Adrenal gland (tissue), 9 donors: ENCODE measurements at regions not wholly inside any gene's neighbourhood (a gene's known extent, or its start where the extent isn't known, plus 50 kb on each side); places are given as distances from the start of the nearest gene placed in this dataset.

ENCODE experiments used
- DNase-seq, 7 donors: peaks; one replicate each; pipeline ENCODE4 v3.0.0-alpha.2; 2019 to 2020
- H3K27ac ChIP-seq, 5 donors: fragments of 200-600 bp; sonication (generic) in 4 of 5; 1 replicate in 3 of 5; 2 replicates in 2 of 5; pipeline versions ENCODE4 v1.5.1 to v1.8.0; 2016 to 2020; ENCODE audit warnings: mild to moderate bottlenecking in 1 of 5
- H3K27me3 ChIP-seq: fragments of 200-600 bp; 2 replicates; pipeline ENCODE4 v1.8.0; 2021
- H3K36me3 ChIP-seq, 2 donors: fragments of 200-600 bp; replicated peaks in 1 of 2; 1 replicate in 1 of 2; 2 replicates in 1 of 2; pipeline versions ENCODE4 v1.5.1 to v1.8.0; 2018 to 2022
- H3K4me1 ChIP-seq, 2 donors: fragments of 200-600 bp; replicated peaks in 1 of 2; 1 replicate in 1 of 2; 2 replicates in 1 of 2; pipeline versions ENCODE4 v1.5.1 to v1.8.0; 2018 to 2021
- H3K4me3 ChIP-seq, 4 donors: fragments of 200-600 bp; sonication (generic) in 3 of 4; one replicate each; pipeline ENCODE4 v1.5.1; 2016 to 2018
- H3K9me3 ChIP-seq, 3 donors: fragments of 200-600 bp; sonication (generic) in 1 of 3; replicated peaks in 1 of 3; 1 replicate in 2 of 3; 2 replicates in 1 of 3; pipeline versions ENCODE4 v1.5.1 to v1.8.0; 2016 to 2021
- CTCF ChIP-seq, 6 experiments: fragments of 450-650 bp in 4 of 6; fragments of 200-600 bp in 2 of 6; sonication (generic) in 1 of 6; IDR thresholded peaks; 1 replicate in 5 of 6; 2 replicates in 1 of 6; pipeline versions ENCODE4 v1.5.1 to v1.8.0; 2016 to 2021; ENCODE audit warnings: antibody characterized with exemption in 6 of 6, mild to moderate bottlenecking in 2 of 6, moderate library complexity in 1 of 6
- POLR2A ChIP-seq, 2 donors: fragments of 450-650 bp; IDR thresholded peaks; one replicate each; pipeline ENCODE4 v1.6.1; 2017; ENCODE audit warnings: antibody characterized with exemption in 2 of 2, mild to moderate bottlenecking in 2 of 2, moderate library complexity in 1 of 2
- WGBS, 4 donors: extraction: QIAGEN DNeasy Blood & Tissue Kit in 2 of 4; methylation state at CpG; one replicate each; pipeline versions ENCODE4 v1.1.5 to v1.1.7; 2013 to 2017; 5-methylcytosine and 5-hydroxymethylcytosine counted together
- intact Hi-C, 2 donors: fragments of 100-400 bp; cut with DNase I; formaldehyde crosslinking; loops; one replicate each; pipeline versions ENCODE4 v1.14.1 to v1.15.0; 2022 to 2023
- donor health status: healthy with polysubstance abuse.
- donor health status: Bipolar disorder and iron deficiency.
- donor health status: DM: yes; HTN: yes; CAD: no.
- donor health status: DM: no; HTN: no; CAD: no.
- donor health status: DM: no; HTN: no; CAD: no.

GRCh38 chr5:155626592-155626991 is 613.0 kb downstream of the KIF4B start:
- no peak for DNase-seq
- no peaks in the 10 kb centered on the region for H3K4me1 ChIP-seq
- no peaks in the 10 kb centered on the region for H3K36me3 ChIP-seq
- H3K4me3 ChIP-seq, result no peak overlapping the region
- H3K27me3 ChIP-seq, result no peaks in the 10 kb centered on the region
- no peaks in the 10 kb centered on the region for H3K9me3 ChIP-seq
- TF ChIP-seq CTCF (IDR thresholded peaks at IDR 0.05) (no peak), POLR2A (IDR thresholded peaks at IDR 0.05) (no peak)
- 43 to 56% (median 47%) methylated on average over 6 of the region's 6 CpGs for WGBS, 4 donors
- no peak overlapping the region for H3K27ac ChIP-seq
- intact Hi-C loops, result no loop called here

GRCh38 chr5:155628346-155628745 is 614.8 kb downstream of the KIF4B start:
- WGBS, 4 donors, result 75 to 89% (median 82%) methylated on average over 5 to 7 of the region's 7 CpGs
- Histone ChIP-seq H3K4me3 (no peak overlapping the region), H3K4me1 (no peaks in the 10 kb centered on the region), H3K9me3 (no peaks in the 10 kb centered on the region), H3K27me3 (no peaks in the 10 kb centered on the region), H3K27ac (no peak overlapping the region), H3K36me3 (no peaks in the 10 kb centered on the region)
- intact Hi-C loops, result no loop called here
- no peak for DNase-seq
- TF ChIP-seq POLR2A (IDR thresholded peaks at IDR 0.05), result no peak
- TF ChIP-seq CTCF (IDR thresholded peaks at IDR 0.05), result no peak

- TF ChIP-seq CTCF (IDR thresholded peaks at IDR 0.05), result no peak
- no peak for TF ChIP-seq POLR2A (IDR thresholded peaks at IDR 0.05)
- 64 to 96% (median 77%) methylated on average over 1 of the region's 1 CpG for WGBS, 4 donors
- intact Hi-C loops, result no loop called here
- Histone ChIP-seq H3K4me1 (no peaks in the 10 kb centered on the region), H3K4me3 (no peak overlapping the region), H3K27ac (no peak overlapping the region), H3K36me3 (no peaks in the 10 kb centered on the region), H3K27me3 (no peaks in the 10 kb centered on the region), H3K9me3 (no peaks in the 10 kb centered on the region)
- no peak for DNase-seq
These were observed 616.0 kb downstream of the KIF4B start for GRCh38 chr5:155629597-155629996.

DNA sequence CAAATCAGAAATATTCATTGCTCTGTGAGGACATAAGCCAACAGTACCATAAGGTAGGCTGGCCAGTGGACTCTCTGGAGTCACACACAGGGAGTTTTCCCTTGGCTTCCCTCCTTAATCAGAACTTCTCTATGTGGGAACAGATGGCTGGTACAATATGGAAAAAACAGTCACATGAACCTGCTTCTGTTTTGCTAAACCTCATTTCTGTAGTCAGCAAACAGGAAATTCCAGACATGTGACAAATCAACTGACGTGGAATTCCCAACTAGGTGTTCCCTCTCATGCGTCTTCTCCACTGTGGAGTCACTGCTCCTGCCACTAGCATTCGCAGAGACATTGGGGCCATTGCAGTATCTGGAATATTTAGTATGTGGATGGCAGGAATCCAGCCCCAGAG is 617.6 kb downstream of the KIF4B start:
- H3K36me3 ChIP-seq, result no peaks in the 10 kb centered on the region
- H3K27me3 ChIP-seq, result no peaks in the 10 kb centered on the region
- H3K4me1 ChIP-seq, result no peaks in the 10 kb centered on the region
- DNase-seq, result no peak
- H3K9me3 ChIP-seq, result no peaks in the 10 kb centered on the region
- 47 to 74% (median 69%) methylated on average over 3 of the region's 3 CpGs for WGBS, 4 donors
- intact Hi-C loops, result no loop called here
- TF ChIP-seq CTCF (IDR thresholded peaks at IDR 0.05) (no peak), POLR2A (IDR thresholded peaks at IDR 0.05) (no peak)
- no peak overlapping the region for H3K27ac ChIP-seq
- H3K4me3 ChIP-seq, result no peak overlapping the region
